GF-D8 (cell line): ENCODE measurements at regions not wholly inside any gene's neighbourhood (a gene's known extent, or its start where the extent isn't known, plus 50 kb on each side); places are given as distances from the start of the nearest gene placed in this dataset.
"Not testable (repeated sequence)": the region's sequence is repeated elsewhere in the genome, so short reads cannot be mapped to it uniquely, and the experiment has no call there.

Experiments used
- DNase-seq: peaks from one replicate; lab custom pipeline; 2025; lab: John Stamatoyannopoulos, UW

DNA sequence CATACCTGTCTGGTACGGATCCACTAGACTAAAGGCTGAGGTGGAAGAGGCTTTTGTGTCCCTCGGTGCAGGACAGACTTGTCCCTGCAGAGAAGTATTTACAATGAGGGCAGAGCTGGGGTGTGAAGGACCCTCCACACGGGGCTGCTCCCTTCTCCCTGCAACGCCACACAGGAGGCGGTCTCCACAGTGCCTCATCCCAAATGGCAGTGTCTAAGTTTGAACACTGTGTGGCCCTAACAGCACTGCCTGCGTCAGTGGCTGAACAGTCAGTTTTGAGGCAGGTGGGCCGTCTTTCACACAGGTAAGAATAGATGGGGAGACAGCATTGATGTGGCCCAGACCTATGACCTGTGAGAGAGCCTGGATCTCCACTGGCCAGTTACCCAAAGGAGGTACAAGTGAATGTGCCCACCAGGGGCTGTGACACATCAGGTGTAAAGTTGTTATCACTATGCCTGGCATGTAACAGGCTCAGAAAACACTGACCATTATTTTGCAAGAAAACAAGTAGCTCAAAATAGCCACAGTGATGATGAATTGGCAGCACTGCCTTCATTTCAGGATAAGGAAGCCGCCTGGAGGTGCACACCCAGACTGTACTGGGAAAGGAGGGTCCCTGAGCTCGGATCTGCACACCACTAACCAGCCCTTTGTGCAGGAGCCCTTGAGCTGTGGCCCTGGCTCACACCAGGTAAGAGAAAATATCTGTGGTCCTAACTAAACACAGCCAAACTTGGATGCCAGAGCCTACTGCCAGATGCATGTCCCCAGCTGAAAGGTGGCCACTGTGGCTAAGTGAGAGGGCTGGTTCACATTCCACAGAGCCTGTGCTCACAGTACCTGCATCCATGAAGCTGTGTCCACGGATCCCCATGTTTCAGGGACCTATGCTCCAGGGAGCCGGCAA lies 246.7 kb downstream of the DLL1 start:
- DNase-seq: no peak

- DNase-seq: no peak
Measured at GRCh38 chr6:170043150-170043819, 247.6 kb downstream of the DLL1 start.

DNA sequence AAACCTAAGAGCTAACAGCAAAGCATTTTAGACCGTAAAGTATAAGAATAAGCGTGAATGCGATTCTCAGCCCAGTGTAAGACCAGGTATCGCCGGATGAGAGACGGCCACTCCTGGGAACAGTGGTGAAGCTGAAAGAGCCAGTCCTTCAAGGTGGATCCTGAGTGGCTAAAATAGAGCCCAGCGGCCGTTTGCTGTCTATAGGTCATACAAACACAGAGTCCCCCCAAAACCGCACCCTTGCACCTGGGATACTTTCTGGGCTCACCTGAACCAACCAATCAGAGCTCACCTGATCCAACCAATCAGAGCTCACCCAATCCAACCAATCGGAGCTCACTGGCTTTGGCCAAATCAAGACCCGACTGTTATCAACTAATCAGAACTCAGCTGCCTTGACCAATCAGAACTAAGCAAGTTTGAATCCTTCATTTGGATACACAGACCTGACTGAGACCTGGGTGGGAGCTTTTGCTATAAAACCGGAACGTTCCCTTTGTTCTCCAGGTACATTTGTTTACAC lies 248.2 kb downstream of the DLL1 start:
- DNase-seq: no peak

DNA sequence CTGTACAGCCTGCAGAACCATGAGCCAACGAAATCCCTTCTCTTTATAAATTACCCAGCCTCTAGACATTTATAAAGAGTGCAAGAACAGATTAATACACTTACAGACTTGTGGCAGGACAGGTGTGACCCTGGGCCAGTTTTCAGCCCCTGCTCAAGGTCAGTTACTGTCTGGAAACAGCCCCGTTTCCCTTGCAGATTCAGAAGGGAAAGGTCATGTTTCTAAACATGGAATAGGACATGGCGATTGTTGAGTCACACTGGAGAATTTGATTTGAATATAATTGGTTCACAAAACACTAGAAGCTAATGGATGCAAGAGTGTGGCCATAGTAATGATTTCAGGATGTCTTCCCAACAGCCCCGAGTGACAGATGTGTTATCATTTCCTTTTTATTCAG lies 248.8 kb downstream of the DLL1 start:
- DNase-seq: no peak

- no peak for DNase-seq
Measured at GRCh38 chr6:170041526-170041925, 249.4 kb downstream of the DLL1 start.

DNA sequence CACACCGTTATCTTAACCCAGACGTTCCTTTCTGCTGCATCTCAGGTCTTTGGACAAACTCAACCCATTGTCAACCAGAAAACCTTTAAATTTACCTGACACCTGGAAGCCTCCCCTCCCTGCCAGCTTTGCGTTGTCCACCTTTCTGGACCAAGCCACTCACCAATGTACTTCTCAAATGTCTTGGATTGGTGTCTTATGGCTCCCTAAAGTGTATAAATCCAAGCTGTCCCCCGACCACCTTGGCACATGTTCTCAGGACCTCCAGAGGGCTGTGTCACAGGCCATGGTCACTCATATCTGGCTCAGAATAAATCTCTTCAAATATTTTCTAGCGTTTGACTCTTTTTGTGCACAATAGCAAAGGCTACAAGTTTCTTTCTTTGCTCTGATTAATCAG lies 250.0 kb downstream of the DLL1 start:
- DNase-seq: no peak

DNA sequence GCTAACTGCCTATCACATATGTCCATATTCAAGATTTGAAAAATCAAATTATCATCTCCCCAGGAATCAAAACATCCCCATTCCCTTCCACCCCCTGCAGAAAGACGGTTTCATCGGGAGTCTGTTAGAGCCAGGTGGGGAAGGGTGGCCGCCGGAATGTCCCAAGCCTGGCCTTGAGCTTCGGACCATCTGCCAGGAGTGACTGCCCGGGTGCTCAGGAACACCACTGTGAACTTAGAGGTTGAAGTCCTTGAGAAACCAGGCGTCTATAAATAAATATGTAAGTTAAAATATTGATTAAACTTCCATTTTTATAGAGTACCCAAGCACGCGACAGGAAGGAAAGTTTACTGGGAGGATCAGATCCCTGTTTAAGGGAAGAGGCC lies 250.8 kb downstream of the DLL1 start:
- DNase-seq: no peak

DNA sequence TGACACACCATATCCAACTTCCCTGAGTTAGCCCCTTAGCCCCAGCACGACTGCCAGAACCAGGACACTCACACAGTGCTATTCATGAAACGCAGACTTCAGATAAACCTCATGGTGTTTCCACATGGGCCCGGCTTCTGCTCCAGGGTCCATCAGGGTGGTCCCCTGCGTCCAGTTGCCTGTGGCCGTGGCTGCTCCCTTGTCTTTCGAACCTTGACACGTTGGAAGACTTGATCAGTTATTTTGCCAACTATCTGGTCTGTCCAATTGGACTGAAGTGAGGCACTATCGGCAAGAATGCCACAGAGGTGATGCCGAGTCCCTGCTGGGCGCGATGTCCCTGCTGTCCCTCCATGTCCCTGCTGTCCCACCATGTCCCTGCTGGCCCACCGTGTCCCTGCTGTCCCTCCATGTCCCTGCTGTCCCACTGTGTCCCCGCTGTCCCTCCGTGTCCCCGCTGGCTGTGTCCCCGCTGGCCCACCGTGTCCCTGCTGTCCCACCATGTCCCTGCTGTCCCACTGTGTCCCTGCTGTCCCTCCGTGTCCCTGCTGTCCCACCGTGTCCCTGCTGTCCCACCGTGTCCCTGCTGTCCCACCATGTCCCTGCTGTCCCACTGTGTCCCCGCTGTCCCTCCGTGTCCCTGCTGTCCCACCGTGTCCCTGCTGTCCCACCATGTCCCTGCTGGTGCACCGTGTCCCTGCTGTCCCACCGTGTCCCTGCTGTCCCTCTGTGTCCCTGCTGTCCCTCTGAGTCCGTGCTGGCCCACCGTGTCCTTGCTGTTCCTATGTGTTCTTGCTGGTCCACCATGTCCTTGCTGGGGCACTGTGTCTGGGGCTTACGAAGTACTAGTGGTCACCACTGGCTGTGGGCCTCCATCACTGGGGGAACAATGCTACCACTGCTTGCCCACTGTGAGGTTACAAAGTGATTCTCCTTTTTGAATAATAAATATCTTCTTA lies 251.4 kb downstream of the DLL1 start:
- DNase-seq: no peak

DNA sequence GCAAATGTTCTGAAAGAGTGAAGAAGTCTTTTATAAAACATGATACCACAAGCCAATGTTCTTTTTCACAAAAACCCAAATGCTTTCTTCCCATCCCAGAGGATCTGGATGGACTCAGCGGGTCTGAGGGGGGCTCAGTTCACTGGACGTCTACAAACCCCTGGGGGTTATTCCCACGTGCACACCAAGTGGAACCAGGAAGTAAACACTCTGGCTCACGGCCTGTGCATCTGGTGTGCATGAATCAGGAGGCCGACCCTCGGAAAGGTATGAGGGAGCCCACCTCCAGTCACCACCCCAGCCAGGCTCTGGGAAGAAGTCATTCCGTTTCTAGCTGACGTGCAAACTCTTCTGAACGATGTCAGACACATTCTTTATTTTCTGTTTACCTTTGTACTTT lies 252.2 kb downstream of the DLL1 start:
- DNase-seq: no peak

DNA sequence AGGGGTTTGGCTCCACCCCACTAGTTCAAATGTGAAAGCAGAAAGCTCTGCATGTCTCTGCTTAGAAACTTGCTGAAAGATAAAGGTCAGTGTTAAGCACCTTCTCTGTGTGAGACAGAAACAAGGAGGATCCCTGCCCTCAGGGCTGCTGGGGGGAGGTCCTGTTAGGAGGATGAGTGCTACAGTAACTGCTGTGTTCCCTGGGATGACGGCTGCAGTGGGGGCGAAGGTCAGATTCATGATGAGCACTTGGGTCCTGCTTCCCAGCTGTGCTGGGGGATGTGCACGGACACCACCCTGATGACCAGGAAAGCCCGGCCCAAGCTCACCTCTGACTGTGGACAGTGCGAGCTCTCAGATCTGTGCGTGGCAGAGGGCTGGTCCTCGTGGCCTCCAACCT lies 252.6 kb downstream of the DLL1 start:
- no peak for DNase-seq

DNA sequence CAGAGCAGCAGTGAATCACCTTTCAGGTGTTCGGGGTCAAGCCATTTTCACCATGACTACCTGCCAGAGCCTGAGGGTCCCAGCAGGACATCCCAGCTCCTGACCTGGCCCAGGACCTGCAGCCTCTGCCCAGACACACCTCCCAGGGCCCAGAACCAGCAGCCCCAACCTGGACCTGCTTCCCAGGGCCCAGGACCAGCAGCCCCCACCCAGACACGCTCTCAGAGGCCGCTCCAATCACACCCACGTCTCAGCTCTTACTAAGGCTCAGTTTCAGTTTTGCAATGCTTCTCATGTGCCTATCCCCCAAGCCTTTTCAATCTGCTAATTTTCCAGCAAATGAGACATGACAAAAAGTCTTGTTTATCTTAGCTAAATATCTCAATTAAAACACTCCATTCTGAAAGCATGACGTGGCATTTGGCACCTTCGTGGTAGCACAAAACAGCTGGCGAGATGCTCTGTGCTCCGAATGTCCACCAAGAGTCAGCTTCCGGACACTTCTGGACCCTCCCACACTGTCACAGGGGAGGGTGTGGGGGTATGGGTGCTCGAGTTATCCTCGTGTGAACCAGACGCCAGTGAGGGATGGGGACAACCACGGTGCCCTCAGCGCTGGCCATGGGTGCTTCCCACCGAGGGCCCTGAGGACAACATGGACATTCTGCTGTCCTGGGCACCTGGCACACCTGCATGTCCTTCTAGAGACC lies 253.2 kb downstream of the DLL1 start:
- no peak for DNase-seq

- no peak for DNase-seq
Measured at GRCh38 chr6:170036916-170037315, 254.0 kb downstream of the DLL1 start.

GRCh38 chr6:170036367-170036766 lies 254.5 kb downstream of the DLL1 start:
- not testable (repeated sequence) for DNase-seq

DNA sequence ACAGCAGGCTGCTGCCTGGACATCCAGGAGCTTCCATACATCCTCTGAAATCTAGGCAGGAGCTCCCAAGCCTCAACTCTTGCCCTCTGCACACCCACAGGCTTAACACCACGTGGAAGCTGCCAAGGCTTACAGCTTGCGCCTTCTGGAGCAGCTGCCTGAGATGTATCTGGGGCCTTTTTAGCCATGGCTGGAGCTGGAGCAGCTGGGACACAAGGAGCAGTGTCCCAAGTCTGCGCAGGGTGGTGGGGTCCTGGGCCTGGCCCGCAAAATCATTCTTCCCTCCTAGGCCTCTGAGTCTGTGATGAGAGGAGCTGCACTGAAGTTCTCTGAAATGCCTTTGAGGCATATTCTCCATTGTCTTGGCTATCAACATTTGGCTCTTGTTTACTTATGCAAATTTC lies 255.0 kb downstream of the DLL1 start:
- no peak for DNase-seq

- no peak for DNase-seq
Measured at GRCh38 chr6:170035044-170035443, 255.8 kb downstream of the DLL1 start.

- DNase-seq: no peak
Measured at GRCh38 chr6:170034294-170034693, 256.6 kb downstream of the DLL1 start.

DNA sequence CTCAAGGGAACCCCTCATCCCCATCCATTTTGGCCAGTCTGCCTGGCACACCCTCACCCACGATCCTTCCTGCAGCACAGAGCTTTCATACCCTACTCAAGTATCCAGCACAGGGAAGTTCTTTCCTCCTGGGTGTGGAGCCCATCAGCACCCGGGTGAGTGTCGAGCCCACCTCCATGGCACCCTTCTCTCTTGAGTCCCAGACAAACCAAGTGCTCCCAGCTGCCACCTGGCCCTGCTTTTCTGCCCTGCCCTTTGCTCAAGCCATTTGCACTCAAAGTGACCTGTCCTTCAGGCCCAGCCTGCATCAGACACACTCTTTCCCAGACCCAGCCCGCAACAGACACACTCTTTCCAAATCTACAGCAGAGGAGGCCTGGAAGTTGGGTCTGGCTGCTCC lies 257.2 kb downstream of the DLL1 start:
- DNase-seq: no peak

DNA sequence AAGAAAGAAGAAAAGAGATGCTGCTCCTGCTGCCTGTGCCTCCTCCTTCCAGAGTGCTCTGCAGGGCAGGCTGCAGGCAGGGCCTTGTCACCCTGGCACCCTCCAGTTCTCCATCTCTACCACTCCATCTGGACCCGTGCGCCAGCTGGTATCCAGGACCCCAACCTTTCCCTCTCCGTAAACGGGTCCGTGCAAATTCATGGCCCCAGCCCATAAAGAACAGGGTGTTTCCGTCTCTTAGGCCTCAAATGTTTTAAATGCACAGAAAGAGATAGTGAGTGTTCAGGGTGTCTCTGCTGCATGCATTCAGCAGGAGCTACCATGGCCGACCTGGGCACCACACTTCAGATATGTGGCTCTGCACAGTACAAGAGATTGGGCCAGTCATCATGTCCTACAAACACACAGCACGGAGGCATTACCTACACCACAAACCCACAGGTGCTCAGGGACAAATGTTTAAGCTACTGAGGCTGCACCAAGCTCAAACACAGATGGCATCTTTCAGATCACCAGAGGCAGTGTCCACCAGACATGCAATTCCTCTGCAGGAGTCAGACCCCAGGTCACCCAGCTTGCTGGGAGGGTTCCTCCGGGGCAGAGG lies 258.1 kb downstream of the DLL1 start:
- DNase-seq: no peak

- no peak for DNase-seq
Measured at GRCh38 chr6:170032197-170032596, 258.7 kb downstream of the DLL1 start.

- no peak for DNase-seq
Measured at GRCh38 chr6:170031684-170032121, 259.2 kb downstream of the DLL1 start.
